Colonic mucosa (tissue), 4 donors: ENCODE measurements at regions not wholly inside any gene's neighbourhood (a gene's known extent, or its start where the extent isn't known, plus 50 kb on each side); places are given as distances from the start of the nearest gene placed in this dataset.

Experiments used
- DNase-seq: peaks from one replicate; pipeline ENCODE4 v3.0.0-alpha.2; 2020
- H3K27ac ChIP-seq: fragments of 200-600 bp; one replicate; pipeline ENCODE4 v1.8.0; 2021
- H3K27me3 ChIP-seq: fragments of 200-600 bp; one replicate; pipeline ENCODE4 v1.8.0; 2021
- H3K36me3 ChIP-seq: fragments of 200-600 bp; one replicate; pipeline ENCODE4 v1.8.0; 2021
- H3K4me1 ChIP-seq: fragments of 200-600 bp; one replicate; pipeline ENCODE4 v1.8.0; 2021; ENCODE audit warnings: mild to moderate bottlenecking
- H3K4me3 ChIP-seq: fragments of 200-600 bp; one replicate; pipeline ENCODE4 v1.8.0; 2021
- H3K9ac ChIP-seq, 2 donors: one replicate each; pipeline ENCODE4 v1.7.0; 2013; ENCODE audit warnings: control low read depth in 2 of 2, low read depth in 2 of 2, low read length in 2 of 2
- H3K9me3 ChIP-seq: fragments of 200-600 bp; one replicate; pipeline ENCODE4 v1.8.0; 2021
- CTCF ChIP-seq: fragments of 200-600 bp; IDR thresholded peaks from one replicate; pipeline ENCODE4 v1.8.0; 2022; ENCODE audit warnings: antibody characterized with exemption, mild to moderate bottlenecking
- intact Hi-C: fragments of 100-400 bp; cut with DNase I; formaldehyde crosslinking; loops from one replicate; pipeline ENCODE4 v1.14.1; 2022
- donor health status: healthy.
- donor health status: DM: no; HTN: no; CAD: no.
- donor health status: DM: no; HTN: no; CAD: no.

- H3K9ac ChIP-seq: no peak overlapping the region
- TF ChIP-seq CTCF: no peak
- DNase-seq: no peak
Measured at GRCh38 chr7:157480371-157481050, 143.7 kb downstream of the DNAJB6 start.

GRCh38 chr7:157481389-157481788 lies 144.6 kb downstream of the DNAJB6 start:
- intact Hi-C loops: no loop called here
- Histone ChIP-seq H3K9me3 (no peaks in the 10 kb centered on the region), H3K9ac (no peak overlapping the region), H3K27me3 (no peaks in the 10 kb centered on the region), H3K4me3 (no peak overlapping the region), H3K27ac (no peak overlapping the region), H3K4me1 (no peaks in the 10 kb centered on the region), H3K36me3 (no peaks in the 10 kb centered on the region)
- TF ChIP-seq CTCF: no peak
- no peak for DNase-seq

More at GRCh38 chr7:157480371-157481050, 143.7 kb downstream of the DNAJB6 start:
- Histone ChIP-seq H3K27ac (no peak overlapping the region), H3K36me3 (no peaks in the 10 kb centered on the region), H3K9me3 (no peaks in the 10 kb centered on the region), H3K4me3 (no peak overlapping the region), H3K4me1 (no peaks in the 10 kb centered on the region), H3K27me3 (no peaks in the 10 kb centered on the region)
- intact Hi-C loops: no loop called here

- Histone ChIP-seq H3K9ac (no peak overlapping the region), H3K4me3 (no peak overlapping the region), H3K9me3 (no peaks in the 10 kb centered on the region), H3K27ac (no peak overlapping the region), H3K27me3 (no peaks in the 10 kb centered on the region), H3K4me1 (no peaks in the 10 kb centered on the region), H3K36me3 (no peaks in the 10 kb centered on the region)
- no peak for TF ChIP-seq CTCF
- DNase-seq: no peak
- intact Hi-C loops: no loop called here
Measured at GRCh38 chr7:157482025-157482424, 145.2 kb downstream of the DNAJB6 start.

- no peak for TF ChIP-seq CTCF
Measured at GRCh38 chr7:157482517-157483087, 145.8 kb downstream of the DNAJB6 start.

GRCh38 chr7:157483515-157483914 lies 146.7 kb downstream of the DNAJB6 start:
- H3K27ac ChIP-seq: no peak overlapping the region
- no peak for TF ChIP-seq CTCF
- H3K9ac ChIP-seq: no peak overlapping the region
- no peak overlapping the region for H3K4me3 ChIP-seq
- no peaks in the 10 kb centered on the region for H3K9me3 ChIP-seq
- intact Hi-C loops: no loop called here
- no peaks in the 10 kb centered on the region for H3K4me1 ChIP-seq
- no peak for DNase-seq
- H3K27me3 ChIP-seq: no peaks in the 10 kb centered on the region
- no peaks in the 10 kb centered on the region for H3K36me3 ChIP-seq

More at GRCh38 chr7:157482517-157483087, 145.8 kb downstream of the DNAJB6 start:
- Histone ChIP-seq H3K4me3 (no peak overlapping the region), H3K9me3 (no peaks in the 10 kb centered on the region), H3K36me3 (no peaks in the 10 kb centered on the region), H3K4me1 (no peaks in the 10 kb centered on the region), H3K9ac (no peak overlapping the region), H3K27ac (no peak overlapping the region), H3K27me3 (no peaks in the 10 kb centered on the region)
- intact Hi-C loops: no loop called here
- no peak for DNase-seq
